Suprapubic skin (tissue), 4 donors: ENCODE measurements at regions not wholly inside any gene's neighbourhood (a gene's known extent, or its start where the extent isn't known, plus 50 kb on each side); places are given as distances from the start of the nearest gene placed in this dataset.

Experiments
- DNase-seq, 2 donors: peaks; one replicate each; pipeline ENCODE4 v3.0.0-alpha.2; 2019; ENCODE audit warnings: low spot score in 2 of 2
- H3K27ac ChIP-seq: fragments of 200-600 bp; sonication (generic); one replicate; pipeline ENCODE4 v1.5.1; 2019
- H3K27me3 ChIP-seq: fragments of 200-600 bp; sonication (generic); one replicate; pipeline ENCODE4 v1.5.1; 2019
- H3K36me3 ChIP-seq: fragments of 200-600 bp; sonication (generic); one replicate; pipeline ENCODE4 v1.5.1; 2019
- H3K4me1 ChIP-seq: fragments of 200-600 bp; sonication (generic); one replicate; pipeline ENCODE4 v1.5.1; 2019
- H3K4me3 ChIP-seq: fragments of 200-600 bp; sonication (generic); one replicate; pipeline ENCODE4 v1.5.1; 2019; ENCODE audit warnings: mild to moderate bottlenecking
- H3K9me3 ChIP-seq: fragments of 200-600 bp; sonication (generic); one replicate; pipeline ENCODE4 v1.5.1; 2019
- EP300 ChIP-seq: sonication (generic); formaldehyde crosslinking; IDR thresholded peaks from one replicate; pipeline ENCODE4 v1.6.1; 2017; ENCODE audit warnings: antibody characterized with exemption
- POLR2A ChIP-seq, 2 donors: fragments of 450-650 bp; IDR thresholded peaks; one replicate each; pipeline ENCODE4 v1.6.1; 2017; ENCODE audit warnings: antibody characterized with exemption in 2 of 2, mild to moderate bottlenecking in 2 of 2, moderate library complexity in 2 of 2
- POLR2AphosphoS5 ChIP-seq, 3 donors: sonication (generic); formaldehyde crosslinking; IDR thresholded peaks; one replicate each; pipeline ENCODE4 v1.6.1; 2017; ENCODE audit warnings: antibody characterized with exemption in 3 of 3
- WGBS: methylation state at CpG from one replicate; pipeline ENCODE4 v1.1.5; 2018; 5-methylcytosine and 5-hydroxymethylcytosine counted together
- TF ChIP-seq, protein P1 (sequence below), 2 donors: fragments of 200-600 bp in 1 of 2; fragments of 450-650 bp in 1 of 2; sonication (generic) in 1 of 2; IDR thresholded peaks; one replicate each; pipeline ENCODE4 v1.5.1; 2016 to 2019; ENCODE audit warnings: antibody characterized with exemption in 2 of 2, mild to moderate bottlenecking in 1 of 2, moderate library complexity in 1 of 2

DNA sequence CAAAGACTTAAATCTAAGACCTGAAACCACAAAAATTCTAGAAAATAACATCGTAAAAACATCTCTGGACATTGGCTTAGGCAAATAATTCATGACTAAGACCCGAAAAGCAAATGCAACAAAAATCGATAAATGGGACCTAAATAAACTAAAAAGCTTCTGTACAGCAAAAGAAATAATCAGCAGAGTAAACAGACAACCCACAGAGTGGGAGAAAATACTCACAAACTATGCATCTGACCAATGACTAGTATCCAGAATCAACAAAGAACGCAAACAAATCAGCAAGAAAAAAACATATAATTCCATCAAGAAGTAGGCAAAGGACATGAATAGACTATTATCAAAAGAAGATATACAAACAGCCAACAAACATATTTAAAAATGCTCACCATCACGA, 749.4 kb downstream of the PLOD2 start:
- no peak for TF ChIP-seq EP300
- TF ChIP-seq POLR2AphosphoS5 (IDR thresholded peaks at IDR 0.05) = no peak
- TF ChIP-seq, protein P1, sequence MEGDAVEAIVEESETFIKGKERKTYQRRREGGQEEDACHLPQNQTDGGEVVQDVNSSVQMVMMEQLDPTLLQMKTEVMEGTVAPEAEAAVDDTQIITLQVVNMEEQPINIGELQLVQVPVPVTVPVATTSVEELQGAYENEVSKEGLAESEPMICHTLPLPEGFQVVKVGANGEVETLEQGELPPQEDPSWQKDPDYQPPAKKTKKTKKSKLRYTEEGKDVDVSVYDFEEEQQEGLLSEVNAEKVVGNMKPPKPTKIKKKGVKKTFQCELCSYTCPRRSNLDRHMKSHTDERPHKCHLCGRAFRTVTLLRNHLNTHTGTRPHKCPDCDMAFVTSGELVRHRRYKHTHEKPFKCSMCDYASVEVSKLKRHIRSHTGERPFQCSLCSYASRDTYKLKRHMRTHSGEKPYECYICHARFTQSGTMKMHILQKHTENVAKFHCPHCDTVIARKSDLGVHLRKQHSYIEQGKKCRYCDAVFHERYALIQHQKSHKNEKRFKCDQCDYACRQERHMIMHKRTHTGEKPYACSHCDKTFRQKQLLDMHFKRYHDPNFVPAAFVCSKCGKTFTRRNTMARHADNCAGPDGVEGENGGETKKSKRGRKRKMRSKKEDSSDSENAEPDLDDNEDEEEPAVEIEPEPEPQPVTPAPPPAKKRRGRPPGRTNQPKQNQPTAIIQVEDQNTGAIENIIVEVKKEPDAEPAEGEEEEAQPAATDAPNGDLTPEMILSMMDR (IDR thresholded peaks at IDR 0.05) = no peak
- no peak for TF ChIP-seq POLR2A (IDR thresholded peaks at IDR 0.05)
- H3K4me1 ChIP-seq = no peaks in the 10 kb centered on the region
- H3K27ac ChIP-seq = no peak overlapping the region
- H3K4me3 ChIP-seq = no peak overlapping the region
- no peaks in the 10 kb centered on the region for H3K27me3 ChIP-seq
- WGBS = 88% methylated on average over 5 of the region's 5 CpGs
- DNase-seq = no peak
- H3K36me3 ChIP-seq = no peaks in the 10 kb centered on the region
- no peaks in the 10 kb centered on the region for H3K9me3 ChIP-seq

DNA sequence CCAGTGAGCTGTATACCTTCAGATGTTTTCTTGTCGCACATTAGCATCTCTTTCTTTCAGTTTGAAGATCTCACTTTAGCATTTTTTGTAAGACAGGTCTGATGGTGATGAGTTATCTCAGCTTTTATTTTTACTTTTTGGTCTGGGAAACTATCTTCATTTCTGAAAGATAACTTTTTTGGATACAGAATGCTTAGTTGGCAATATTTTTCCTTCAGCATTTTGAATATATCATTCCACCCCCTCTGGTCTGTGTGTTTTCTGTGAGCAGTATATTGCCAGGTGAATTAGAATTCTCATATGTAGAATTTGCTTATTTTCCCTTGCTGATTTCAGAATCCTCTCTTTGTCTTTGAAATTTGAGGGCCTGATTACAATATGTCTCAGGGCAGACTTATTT, 743.3 kb downstream of the PLOD2 start:
- DNase-seq = no peak
- WGBS = 48% methylated on average over 1 of the region's 1 CpG
- Histone ChIP-seq H3K36me3 (no peaks in the 10 kb centered on the region), H3K27ac (no peak overlapping the region), H3K9me3 (no peaks in the 10 kb centered on the region), H3K4me1 (no peaks in the 10 kb centered on the region), H3K4me3 (no peak overlapping the region), H3K27me3 (no peaks in the 10 kb centered on the region)
- TF ChIP-seq EP300 (no peak), POLR2AphosphoS5 (IDR thresholded peaks at IDR 0.05) (no peak)

DNA sequence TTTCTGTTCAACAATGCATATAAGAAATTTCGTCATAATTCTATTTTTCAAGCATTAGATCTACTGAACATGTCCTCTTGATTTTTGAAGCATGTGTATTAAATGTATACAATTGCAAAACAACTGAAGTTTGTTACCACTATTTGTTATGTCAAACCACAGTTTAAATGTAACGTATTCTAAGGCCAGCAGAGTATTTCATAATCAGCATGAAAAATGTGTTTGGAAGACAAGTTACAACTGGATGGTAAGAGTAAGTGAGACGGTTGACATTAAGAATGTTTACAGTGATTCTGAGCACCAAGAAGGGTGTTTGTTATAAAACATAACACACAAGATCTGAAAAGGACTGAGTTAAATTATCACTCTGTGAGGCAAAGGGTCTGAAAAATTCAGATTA, 738.4 kb downstream of the PLOD2 start:
- Histone ChIP-seq H3K27ac (no peak overlapping the region), H3K36me3 (no peaks in the 10 kb centered on the region), H3K4me1 (no peaks in the 10 kb centered on the region), H3K9me3 (no peaks in the 10 kb centered on the region), H3K4me3 (no peak overlapping the region), H3K27me3 (no peaks in the 10 kb centered on the region)
- no peak for DNase-seq
- 41% methylated on average over 3 of the region's 3 CpGs for WGBS
- no peak for TF ChIP-seq POLR2AphosphoS5 (IDR thresholded peaks at IDR 0.05)
- no peak for TF ChIP-seq EP300
- no peak for TF ChIP-seq POLR2A (IDR thresholded peaks at IDR 0.05)
- TF ChIP-seq, protein P1 (IDR thresholded peaks at IDR 0.05) = no peak

DNA sequence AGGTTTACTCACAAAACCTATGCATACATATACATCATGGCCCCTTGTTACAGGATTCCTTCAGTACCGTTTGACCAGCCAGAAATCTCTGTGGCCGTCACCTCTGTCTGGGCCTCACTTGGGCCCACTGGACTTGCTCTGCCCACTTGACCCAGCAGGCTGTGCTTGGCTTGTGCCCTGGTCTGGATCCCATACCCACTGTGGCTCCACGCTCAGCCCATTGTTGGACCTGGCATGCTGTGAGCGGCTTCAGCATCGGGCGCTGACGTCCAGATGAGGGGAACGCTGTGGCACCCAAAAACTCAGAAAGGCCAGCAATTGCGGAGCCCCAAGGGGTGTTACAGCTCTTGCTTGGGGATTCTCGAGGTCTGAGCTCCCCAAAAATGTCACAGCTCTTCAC, 733.6 kb downstream of the PLOD2 start:
- Histone ChIP-seq H3K27me3 (no peaks in the 10 kb centered on the region), H3K4me1 (no peaks in the 10 kb centered on the region), H3K9me3 (no peaks in the 10 kb centered on the region), H3K4me3 (no peak overlapping the region), H3K27ac (no peak overlapping the region), H3K36me3 (no peaks in the 10 kb centered on the region)
- WGBS = 96% methylated on average over 10 of the region's 10 CpGs
- TF ChIP-seq EP300 = no peak
- TF ChIP-seq POLR2A (IDR thresholded peaks at IDR 0.05) = no peak
- no peak for TF ChIP-seq POLR2AphosphoS5 (IDR thresholded peaks at IDR 0.05)
- TF ChIP-seq, protein P1 (IDR thresholded peaks at IDR 0.05) = no peak
- DNase-seq = no peak

DNA sequence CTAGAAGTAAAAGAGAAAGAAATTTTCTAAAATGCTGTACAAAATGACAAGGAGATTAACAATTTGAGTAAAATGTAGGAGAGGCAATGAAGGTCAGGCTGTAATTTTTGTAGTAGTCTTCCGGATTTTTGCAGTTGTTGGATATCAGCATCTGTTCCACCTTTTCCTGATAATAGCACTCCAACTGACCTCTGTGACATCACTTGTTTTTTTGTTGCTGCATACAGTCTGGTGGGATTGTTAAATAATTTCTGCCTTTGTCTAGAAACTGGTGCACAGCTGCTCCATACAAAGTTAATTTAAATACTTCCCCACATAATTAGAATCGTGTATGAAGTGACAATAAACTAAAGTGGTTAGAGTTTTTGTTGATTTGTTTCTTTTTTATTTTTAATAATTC, 731.4 kb downstream of the PLOD2 start:
- 53% methylated on average over 2 of the region's 2 CpGs for WGBS
- DNase-seq = no peak
- TF ChIP-seq POLR2A (IDR thresholded peaks at IDR 0.05) = no peak
- no peak for TF ChIP-seq POLR2AphosphoS5 (IDR thresholded peaks at IDR 0.05)
- TF ChIP-seq, protein P1 (IDR thresholded peaks at IDR 0.05) = no peak
- no peak for TF ChIP-seq EP300
- no peak overlapping the region for H3K27ac ChIP-seq
- H3K9me3 ChIP-seq = no peaks in the 10 kb centered on the region
- no peaks in the 10 kb centered on the region for H3K4me1 ChIP-seq
- no peak overlapping the region for H3K4me3 ChIP-seq
- no peaks in the 10 kb centered on the region for H3K27me3 ChIP-seq
- H3K36me3 ChIP-seq = no peaks in the 10 kb centered on the region

DNA sequence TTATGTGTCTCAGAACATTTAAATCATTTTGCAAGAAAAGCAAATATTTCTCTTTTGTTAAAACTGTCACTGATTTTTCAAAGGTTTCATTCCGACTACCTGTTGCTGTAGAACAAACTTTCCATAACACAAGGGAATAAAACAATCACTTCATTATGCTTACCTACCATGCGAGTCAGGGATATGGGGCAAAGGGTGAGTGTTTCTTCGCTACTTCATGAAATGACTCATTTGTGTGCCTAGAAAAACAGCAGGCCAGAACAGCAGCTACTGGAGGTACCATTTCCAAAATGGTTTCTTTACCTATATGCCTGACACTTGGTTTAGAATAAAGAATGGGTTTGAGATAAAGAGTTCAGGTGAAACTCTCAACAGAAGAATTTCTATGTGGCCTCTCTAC, 712.5 kb downstream of the PLOD2 start:
- no peaks in the 10 kb centered on the region for H3K27me3 ChIP-seq
- no peaks in the 10 kb centered on the region for H3K36me3 ChIP-seq
- no peaks in the 10 kb centered on the region for H3K9me3 ChIP-seq
- DNase-seq = no peak
- no peak overlapping the region for H3K27ac ChIP-seq
- 93% methylated on average over 3 of the region's 3 CpGs for WGBS
- no peak overlapping the region for H3K4me3 ChIP-seq
- TF ChIP-seq POLR2A (IDR thresholded peaks at IDR 0.05) = no peak
- TF ChIP-seq, protein P1 (IDR thresholded peaks at IDR 0.05) = no peak
- TF ChIP-seq POLR2AphosphoS5 (IDR thresholded peaks at IDR 0.05) = no peak
- no peak for TF ChIP-seq EP300
- H3K4me1 ChIP-seq = no peaks in the 10 kb centered on the region
